ENCODE measurements at regions not wholly inside any gene's neighbourhood (a gene's known extent, or its start where the extent isn't known, plus 50 kb on each side); places are given as distances from the start of the nearest gene placed in this dataset.

DNA sequence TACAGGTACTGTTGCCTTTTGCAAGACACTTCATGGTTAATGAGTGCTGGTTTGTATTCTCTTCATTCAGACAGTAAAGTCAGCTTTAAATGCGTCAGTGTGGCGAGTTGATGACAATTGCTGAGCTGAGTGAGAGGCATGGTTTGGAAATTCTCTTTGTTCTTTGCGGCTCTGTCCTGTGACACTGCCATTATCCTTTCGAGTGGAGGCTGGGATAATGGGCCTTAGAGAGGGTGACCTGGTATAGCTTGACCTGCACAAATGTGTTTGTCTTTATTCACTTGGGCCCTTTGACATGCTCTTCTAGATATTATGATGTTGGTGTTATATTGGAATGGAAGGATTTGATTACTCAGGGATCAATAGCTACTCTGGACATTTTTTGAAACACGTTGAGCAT, 208.5 kb upstream of the FAT1 start:
- Histone ChIP-seq H2BK12ac (ENCODE audit: insufficient read length, low read depth, low read length) (no peak overlapping the region), H3K9ac (ENCODE audit: extremely low read depth, insufficient read length, low read length) (no peak overlapping the region), H4K91ac (ENCODE audit: insufficient read length, low read depth, low read length) (no peak overlapping the region), H2BK120ac (ENCODE audit: low read depth, low read length, poor library complexity, severe bottlenecking) (no peak overlapping the region), H3K79me1 (ENCODE audit: insufficient read depth, low read depth, low read length, poor library complexity, severe bottlenecking) (no peaks in the 10 kb centered on the region), H3K9me3 (ENCODE audit: control insufficient read depth, low read depth, low read length) (no peaks in the 10 kb centered on the region), H3K27me3 (ENCODE audit: insufficient read depth, low read length) (no peaks in the 10 kb centered on the region), H2BK15ac (ENCODE audit: low read depth, low read length) (no peak overlapping the region), H3K27ac (ENCODE audit: insufficient read length, low read depth, low read length) (no peak overlapping the region), H3K23me2 (ENCODE audit: insufficient read length, low read depth, low read length, poor library complexity, severe bottlenecking) (no peaks in the 10 kb centered on the region), H3K14ac (ENCODE audit: insufficient read depth, low read length) (no peak overlapping the region), H3K4me1 (ENCODE audit: insufficient read depth, low read length) (no peaks in the 10 kb centered on the region), H3K4ac (ENCODE audit: low read depth, low read length) (no peak overlapping the region), H4K5ac (ENCODE audit: insufficient read length, low read depth, low read length) (no peak overlapping the region), H2BK20ac (ENCODE audit: low read depth, low read length, poor library complexity, severe bottlenecking) (no peak overlapping the region), H3K18ac (ENCODE audit: insufficient read length, low read depth, low read length) (no peak overlapping the region), H2AK5ac (ENCODE audit: insufficient read length, low read length) (no peak overlapping the region), H2BK5ac (ENCODE audit: insufficient read length, low read length) (no peak overlapping the region), H3K56ac (ENCODE audit: insufficient read length, low read depth, low read length) (no peak overlapping the region), H3T11ph (ENCODE audit: low read length) (no peak overlapping the region), H4K8ac (replicated peaks; ENCODE audit: insufficient read length, low read depth, low read length) (no peak overlapping the region), H4K20me1 (ENCODE audit: control insufficient read depth, insufficient read depth, insufficient read length) (no peaks in the 10 kb centered on the region), H3K79me2 (ENCODE audit: insufficient read depth, low read length) (no peaks in the 10 kb centered on the region), H2AFZ (ENCODE audit: low read length) (no peak overlapping the region), H3K23ac (ENCODE audit: insufficient read length, low read depth, low read length) (no peak overlapping the region), H3K4me2 (ENCODE audit: insufficient read depth, insufficient read length, low read length) (no peak overlapping the region)
- TF ChIP-seq, protein P1, sequence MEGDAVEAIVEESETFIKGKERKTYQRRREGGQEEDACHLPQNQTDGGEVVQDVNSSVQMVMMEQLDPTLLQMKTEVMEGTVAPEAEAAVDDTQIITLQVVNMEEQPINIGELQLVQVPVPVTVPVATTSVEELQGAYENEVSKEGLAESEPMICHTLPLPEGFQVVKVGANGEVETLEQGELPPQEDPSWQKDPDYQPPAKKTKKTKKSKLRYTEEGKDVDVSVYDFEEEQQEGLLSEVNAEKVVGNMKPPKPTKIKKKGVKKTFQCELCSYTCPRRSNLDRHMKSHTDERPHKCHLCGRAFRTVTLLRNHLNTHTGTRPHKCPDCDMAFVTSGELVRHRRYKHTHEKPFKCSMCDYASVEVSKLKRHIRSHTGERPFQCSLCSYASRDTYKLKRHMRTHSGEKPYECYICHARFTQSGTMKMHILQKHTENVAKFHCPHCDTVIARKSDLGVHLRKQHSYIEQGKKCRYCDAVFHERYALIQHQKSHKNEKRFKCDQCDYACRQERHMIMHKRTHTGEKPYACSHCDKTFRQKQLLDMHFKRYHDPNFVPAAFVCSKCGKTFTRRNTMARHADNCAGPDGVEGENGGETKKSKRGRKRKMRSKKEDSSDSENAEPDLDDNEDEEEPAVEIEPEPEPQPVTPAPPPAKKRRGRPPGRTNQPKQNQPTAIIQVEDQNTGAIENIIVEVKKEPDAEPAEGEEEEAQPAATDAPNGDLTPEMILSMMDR (conservative IDR thresholded peaks at IDR 0.05): no peak
- H3K9me3 Mint-ChIP-seq: peaks cover 5 to 6% of the 10 kb centered on the region in 2 experiments; a peak in 4 of 5 replicates
- DNase-seq: no peak
- H3K36me3 Mint-ChIP-seq (ENCODE audit: insufficient read depth in 1 of 3, low read depth in 3 of 3): peaks cover 4 to 9% (median 6%) of the 10 kb centered on the region in 3 experiments; a peak in 6 of 7 replicates
- H3K4me3 Mint-ChIP-seq: no peak overlapping the region
- H3K4me1 Mint-ChIP-seq: peaks cover 0 to 11% of the 10 kb centered on the region in 2 experiments; a peak in 2 of 4 replicates
- no peak overlapping the region for H3K27ac Mint-ChIP-seq
- WGBS (ENCODE audit: extremely low coverage, insufficient read length, low lambda C conversion rate): no CpG with 5 or more reads among the region's 5 CpGs
- no peaks in the 10 kb centered on the region for H3K27me3 Mint-ChIP-seq (ENCODE audit: low read depth)
